A549 (cell line): ENCODE measurements at regions not wholly inside any gene's neighbourhood (a gene's known extent, or its start where the extent isn't known, plus 50 kb on each side); places are given as distances from the start of the nearest gene placed in this dataset.

Experiments
- ATAC-seq, 2 experiments: fragments of 200-7000 bp in 1 of 2; fragments of >200 bp in 1 of 2; cut with Nextera tagmentation in 1 of 2; cut with Tn5 transposase in 1 of 2; 3 replicates each; pipeline versions ENCODE4 v1.8.0 to v1.9.1; 2018 to 2020; ENCODE audit warnings: mild to moderate bottlenecking in 1 of 2, moderate library complexity in 1 of 2
- CTCF ChIA-PET: fragments of 300-600 bp; sonication (Branson Sonifier 250); formaldehyde crosslinking; extraction: SDS; loops from one replicate; lab custom pipeline; 2021; ENCODE audit warnings: antibody characterized with exemption, inconsistent platforms; lab: Yijun Ruan, JAX
- POLR2A ChIA-PET: fragments of 350-600 bp; formaldehyde crosslinking; extraction: SDS; loops from one replicate; lab custom pipeline; 2021; ENCODE audit warnings: antibody characterized with exemption, inconsistent platforms; lab: Yijun Ruan, JAX
- DNase-seq, 2 experiments: peaks; one replicate each; pipeline versions ENCODE4 v3.0.0 to v3.0.0-alpha.2; 2011 to 2016; ENCODE audit warnings: low read depth in 1 of 2, low spot score in 1 of 2
- FAIRE-seq: peaks from 2 replicates; lab custom pipeline; 2011; peaks lifted over from hg19 to GRCh38; lab: Jason Lieb, UNC
- H3K27ac ChIP-seq, 2 experiments: fragments of >200 bp; sonication (Bioruptor Twin); formaldehyde crosslinking; 3 replicates each; pipeline ENCODE4 v1.5.1; 2016 to 2017
- H3K4me1 ChIP-seq: fragments of >200 bp; sonication (Bioruptor Twin); formaldehyde crosslinking; 3 replicates; pipeline ENCODE4 v1.6.1; 2016
- H3K4me2 ChIP-seq: fragments of >200 bp; sonication (Bioruptor Twin); formaldehyde crosslinking; 3 replicates; pipeline ENCODE4 v1.6.1; 2016
- H3K4me3 ChIP-seq: fragments of >200 bp; sonication (Bioruptor Twin); formaldehyde crosslinking; 3 replicates; pipeline ENCODE4 v1.5.1; 2016
- H3K9me3 ChIP-seq: fragments of >200 bp; sonication (Bioruptor Twin); formaldehyde crosslinking; 3 replicates; pipeline ENCODE4 v1.6.1; 2016
- ATOH8 ChIP-seq: fragments of 250-450 bp; sonication (Bioruptor Pico); IDR thresholded peaks from 2 replicates; pipeline ENCODE4 v1.5.0; 2020; ENCODE audit warnings: low read depth, mild to moderate bottlenecking, moderate library complexity
- BCL3 ChIP-seq: fragments of >200 bp; sonication (Bioruptor Twin); formaldehyde crosslinking; IDR thresholded peaks from 3 replicates; pipeline ENCODE4 v1.6.1; 2016
- BHLHE40 ChIP-seq: IDR thresholded peaks from 2 replicates; pipeline ENCODE4 v1.6.1; 2012; ENCODE audit warnings: low read depth, low read length, inconsistent platforms
- EHF ChIP-seq: fragments of 250-450 bp; sonication (Bioruptor Pico); IDR thresholded peaks from 2 replicates; pipeline ENCODE4 v1.5.0; 2020; ENCODE audit warnings: mild to moderate bottlenecking
- EP300 ChIP-seq, 2 experiments: fragments of >200 bp; sonication (Bioruptor Twin); formaldehyde crosslinking; IDR thresholded peaks; 2 replicates in 1 of 2; 3 replicates in 1 of 2; pipeline ENCODE4 v1.6.1; 2016 to 2017
- FOSB ChIP-seq: fragments of 250-450 bp; sonication (Bioruptor Pico); IDR thresholded peaks from 2 replicates; pipeline ENCODE4 v1.5.0; 2020; ENCODE audit warnings: mild to moderate bottlenecking, moderate library complexity
- FOSL2 ChIP-seq, 2 experiments: fragments of 450-650 bp in 1 of 2; fragments of >200 bp in 1 of 2; sonication (Bioruptor Twin) in 1 of 2; formaldehyde crosslinking; IDR thresholded peaks; 2 replicates each; pipeline versions ENCODE4 v1.5.0 to v1.6.1; 2016 to 2020; ENCODE audit warnings: mild to moderate bottlenecking in 1 of 2, moderate library complexity in 1 of 2
- FOXS1 ChIP-seq: fragments of 250-450 bp; sonication (Bioruptor Pico); IDR thresholded peaks from 2 replicates; pipeline ENCODE4 v1.5.0; 2020; ENCODE audit warnings: mild to moderate bottlenecking, moderate library complexity
- HDAC2 ChIP-seq: fragments of 200-600 bp; sonication (generic); IDR thresholded peaks from 2 replicates; pipeline ENCODE4 v1.6.1; 2016
- HES2 ChIP-seq: fragments of >200 bp; sonication (Bioruptor Twin); formaldehyde crosslinking; IDR thresholded peaks from 2 replicates; pipeline ENCODE4 v1.6.1; 2016
- HEYL ChIP-seq: fragments of 250-450 bp; sonication (Bioruptor Pico); IDR thresholded peaks from 2 replicates; pipeline ENCODE4 v1.8.0; 2021; ENCODE audit warnings: mild to moderate bottlenecking, moderate library complexity
- JUNB ChIP-seq: fragments of >200 bp; sonication (Bioruptor Twin); formaldehyde crosslinking; IDR thresholded peaks from 2 replicates; pipeline ENCODE4 v1.6.1; 2016
- KDM1A ChIP-seq: fragments of 200-600 bp; sonication (generic); IDR thresholded peaks from 2 replicates; pipeline ENCODE4 v1.6.1; 2016; ENCODE audit warnings: low read depth, mild to moderate bottlenecking
- KDM5A ChIP-seq: fragments of 200-600 bp; sonication (generic); IDR thresholded peaks from 2 replicates; pipeline ENCODE4 v1.6.1; 2016; ENCODE audit warnings: antibody characterized with exemption, mild to moderate bottlenecking
- MAFK ChIP-seq: fragments of 450-650 bp; IDR thresholded peaks from 2 replicates; pipeline ENCODE4 v1.6.1; 2014; ENCODE audit not compliant: partially characterized antibody
- MYC ChIP-seq: IDR thresholded peaks from 2 replicates; pipeline ENCODE4 v1.6.1; 2012; ENCODE audit warnings: mild to moderate bottlenecking, inconsistent platforms, low read length, improper control_type of control experiment, borderline replicate concordance
- NFE2L2 ChIP-seq: fragments of 150-350 bp; conservative IDR thresholded peaks from 2 replicates; pipeline ENCODE4 v1.6.1; 2014; ENCODE audit warnings: low read length
- NPAS2 ChIP-seq: fragments of 250-450 bp; sonication (Bioruptor Pico); IDR thresholded peaks from 2 replicates; pipeline ENCODE4 v1.8.0; 2022; ENCODE audit warnings: mild to moderate bottlenecking, moderate library complexity, borderline replicate concordance
- PBX3 ChIP-seq: IDR thresholded peaks from 2 replicates; pipeline ENCODE4 v1.6.1; 2012
- PHF8 ChIP-seq: fragments of 200-600 bp; sonication (generic); IDR thresholded peaks from 2 replicates; pipeline ENCODE4 v1.6.1; 2016; ENCODE audit warnings: low read depth, mild to moderate bottlenecking, antibody characterized with exemption, moderate library complexity, borderline replicate concordance
- POLR2A ChIP-seq: IDR thresholded peaks from 2 replicates; pipeline ENCODE4 v1.6.1; 2012; ENCODE audit warnings: mild to moderate bottlenecking, low read length
- POLR2AphosphoS2 ChIP-seq: conservative IDR thresholded peaks from 2 replicates; pipeline ENCODE4 v1.6.1; 2012; ENCODE audit warnings: low read length, improper control_type of control experiment, inconsistent platforms
- RCOR1 ChIP-seq: fragments of 150-350 bp; IDR thresholded peaks from 2 replicates; pipeline ENCODE4 v1.6.1; 2014; ENCODE audit warnings: antibody characterized with exemption, low read length, low read depth
- ZC3H11A ChIP-seq: fragments of 450-650 bp; IDR thresholded peaks from 2 replicates; pipeline ENCODE4 v1.6.1; 2014; ENCODE audit warnings: antibody characterized with exemption, mild to moderate bottlenecking
- ZFP36 ChIP-seq: fragments of 450-650 bp; IDR thresholded peaks from 2 replicates; pipeline ENCODE4 v1.6.1; 2014; ENCODE audit warnings: borderline replicate concordance; ENCODE audit not compliant: partially characterized antibody
- ZNF302 ChIP-seq: fragments of 250-450 bp; sonication (Bioruptor Pico); IDR thresholded peaks from 2 replicates; pipeline ENCODE4 v1.9.0; 2021; ENCODE audit warnings: inconsistent platforms, mild to moderate bottlenecking, moderate library complexity
- WGBS: methylation state at CpG from one replicate; pipeline ENCODE4 v1.1.6; 2017; ENCODE audit errors: missing lambda C conversion rate; 5-methylcytosine and 5-hydroxymethylcytosine counted together
- TF ChIP-seq, protein P1 (sequence below): fragments of >200 bp; sonication (Bioruptor Twin); formaldehyde crosslinking; IDR thresholded peaks from 3 replicates; pipeline ENCODE4 v1.5.1; 2016
- TF ChIP-seq, protein P2 (sequence below): fragments of 250-450 bp; sonication (Bioruptor Pico); IDR thresholded peaks from 2 replicates; pipeline ENCODE4 v1.5.0; 2021; ENCODE audit warnings: mild to moderate bottlenecking, moderate library complexity, borderline replicate concordance
- TF ChIP-seq, protein P3 (sequence below): IDR thresholded peaks from 2 replicates; pipeline ENCODE4 v1.6.1; 2012

DNA sequence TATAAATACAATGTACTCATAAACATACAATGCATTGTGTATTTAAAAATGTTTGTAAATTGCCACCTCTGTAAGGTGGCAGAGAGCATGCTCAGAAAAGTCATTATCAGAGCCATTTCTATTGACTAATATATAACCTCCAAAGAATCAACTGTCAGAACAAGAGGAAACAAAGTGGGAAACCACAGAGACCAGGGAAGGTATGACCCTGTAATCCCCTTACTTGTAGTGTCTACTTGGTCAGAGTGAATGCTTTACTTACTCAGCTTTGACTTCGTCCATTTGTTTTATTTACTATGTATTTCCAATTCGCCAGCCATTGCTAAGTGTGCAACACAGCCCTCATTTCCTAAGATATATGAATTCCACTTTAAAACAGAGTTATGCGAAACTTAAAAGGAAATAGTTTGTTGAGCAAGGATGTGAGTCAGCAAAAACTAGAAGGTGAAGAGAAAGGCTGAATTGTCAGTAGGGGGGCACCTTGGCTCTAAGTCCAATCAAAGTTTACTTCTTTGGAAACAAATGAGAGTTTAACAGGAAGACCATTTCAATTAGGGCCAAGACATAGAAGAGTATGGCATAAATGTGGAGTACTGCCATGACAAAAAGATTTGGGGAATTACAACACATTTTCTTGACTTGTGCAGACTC is 671.7 kb upstream of the PTBP2 start:
- Histone ChIP-seq H3K4me3 (no peak overlapping the region), H3K4me2 (no peak overlapping the region), H3K4me1 (no peaks in the 10 kb centered on the region), H3K27ac (no peak overlapping the region), H3K9me3 (no peaks in the 10 kb centered on the region)
- TF ChIP-seq HDAC2: no peak
- TF ChIP-seq BHLHE40: no peak
- TF ChIP-seq, protein P1, sequence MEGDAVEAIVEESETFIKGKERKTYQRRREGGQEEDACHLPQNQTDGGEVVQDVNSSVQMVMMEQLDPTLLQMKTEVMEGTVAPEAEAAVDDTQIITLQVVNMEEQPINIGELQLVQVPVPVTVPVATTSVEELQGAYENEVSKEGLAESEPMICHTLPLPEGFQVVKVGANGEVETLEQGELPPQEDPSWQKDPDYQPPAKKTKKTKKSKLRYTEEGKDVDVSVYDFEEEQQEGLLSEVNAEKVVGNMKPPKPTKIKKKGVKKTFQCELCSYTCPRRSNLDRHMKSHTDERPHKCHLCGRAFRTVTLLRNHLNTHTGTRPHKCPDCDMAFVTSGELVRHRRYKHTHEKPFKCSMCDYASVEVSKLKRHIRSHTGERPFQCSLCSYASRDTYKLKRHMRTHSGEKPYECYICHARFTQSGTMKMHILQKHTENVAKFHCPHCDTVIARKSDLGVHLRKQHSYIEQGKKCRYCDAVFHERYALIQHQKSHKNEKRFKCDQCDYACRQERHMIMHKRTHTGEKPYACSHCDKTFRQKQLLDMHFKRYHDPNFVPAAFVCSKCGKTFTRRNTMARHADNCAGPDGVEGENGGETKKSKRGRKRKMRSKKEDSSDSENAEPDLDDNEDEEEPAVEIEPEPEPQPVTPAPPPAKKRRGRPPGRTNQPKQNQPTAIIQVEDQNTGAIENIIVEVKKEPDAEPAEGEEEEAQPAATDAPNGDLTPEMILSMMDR: no peak
- peak; percentile 23 for TF ChIP-seq MAFK
- no peak for TF ChIP-seq RCOR1
- TF ChIP-seq HES2: no peak
- 24% methylated on average over 3 of the region's 3 CpGs for WGBS
- peak in 1 of 2 experiments; percentile 0 for DNase-seq
- CTCF ChIA-PET: no interaction called here
- POLR2A ChIA-PET: no interaction called here
- FAIRE-seq: no peak
- ATAC-seq: no peak

DNA sequence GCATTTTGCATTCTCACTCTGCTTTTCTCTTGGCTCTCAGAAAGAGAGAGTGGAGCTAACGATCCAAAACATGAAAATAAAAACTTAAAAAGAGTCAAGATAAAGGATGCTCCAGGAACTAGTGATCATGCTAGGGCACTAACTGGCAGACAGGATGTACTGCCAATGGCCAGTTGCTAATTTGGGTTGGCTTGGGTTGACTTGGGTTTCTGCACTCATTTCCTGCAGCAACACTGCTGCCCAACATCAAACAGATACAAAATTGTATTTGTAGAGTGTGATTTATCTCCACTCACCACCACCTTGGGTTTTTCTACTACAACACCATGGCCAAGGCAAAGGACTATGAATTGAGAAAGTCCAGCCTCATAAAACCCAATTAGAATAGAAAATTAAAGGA is 662.3 kb upstream of the PTBP2 start:
- ChIA-PET CTCF (no interaction called here), POLR2A (no interaction called here)
- WGBS: 4% methylated on average over 1 of the region's 1 CpG

GRCh38 chr1:96059736-96060135 is 661.8 kb upstream of the PTBP2 start:
- POLR2A ChIA-PET: no interaction called here
- Histone ChIP-seq H3K4me1 (no peaks in the 10 kb centered on the region), H3K4me2 (no peak overlapping the region), H3K9me3 (no peaks in the 10 kb centered on the region), H3K4me3 (no peak overlapping the region), H3K27ac (no peak overlapping the region)
- FAIRE-seq (no peak), DNase-seq (no peak), ATAC-seq (no peak)
- WGBS: 0% methylated on average over 3 of the region's 3 CpGs
- CTCF ChIA-PET: no interaction called here
- TF ChIP-seq KDM5A (no peak), JUNB (no peak), FOXS1 (no peak), BCL3 (no peak), ZC3H11A (no peak), MYC (no peak)
- TF ChIP-seq, protein P2, sequence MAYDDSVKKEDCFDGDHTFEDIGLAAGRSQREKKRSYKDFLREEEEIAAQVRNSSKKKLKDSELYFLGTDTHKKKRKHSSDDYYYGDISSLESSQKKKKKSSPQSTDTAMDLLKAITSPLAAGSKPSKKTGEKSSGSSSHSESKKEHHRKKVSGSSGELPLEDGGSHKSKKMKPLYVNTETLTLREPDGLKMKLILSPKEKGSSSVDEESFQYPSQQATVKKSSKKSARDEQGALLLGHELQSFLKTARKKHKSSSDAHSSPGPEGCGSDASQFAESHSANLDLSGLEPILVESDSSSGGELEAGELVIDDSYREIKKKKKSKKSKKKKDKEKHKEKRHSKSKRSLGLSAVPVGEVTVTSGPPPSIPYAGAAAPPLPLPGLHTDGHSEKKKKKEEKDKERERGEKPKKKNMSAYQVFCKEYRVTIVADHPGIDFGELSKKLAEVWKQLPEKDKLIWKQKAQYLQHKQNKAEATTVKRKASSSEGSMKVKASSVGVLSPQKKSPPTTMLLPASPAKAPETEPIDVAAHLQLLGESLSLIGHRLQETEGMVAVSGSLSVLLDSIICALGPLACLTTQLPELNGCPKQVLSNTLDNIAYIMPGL (CRISPR knock-in tag): no peak

More for the DNA sequence above, 662.3 kb upstream of the PTBP2 start:
- Histone ChIP-seq H3K27ac (no peak overlapping the region), H3K4me3 (no peak overlapping the region), H3K4me2 (no peak overlapping the region), H3K9me3 (no peaks in the 10 kb centered on the region), H3K4me1 (no peaks in the 10 kb centered on the region)
- ATAC-seq: no peak
- no peak for DNase-seq
- TF ChIP-seq FOSL2 (IDR thresholded peaks at IDR 0.05) (no peak), FOSL2 (CRISPR knock-in tag; IDR thresholded peaks at IDR 0.05) (no peak), ZFP36 (no peak), EHF (CRISPR knock-in tag) (no peak), FOSB (CRISPR knock-in tag) (no peak), NFE2L2 (no peak), ATOH8 (CRISPR knock-in tag) (no peak), MAFK (no peak), ZNF302 (no peak), BHLHE40 (no peak), NPAS2 (CRISPR knock-in tag) (no peak), KDM1A (no peak), EP300 (IDR thresholded peaks at IDR 0.05) (no peak), PBX3 (no peak), PHF8 (no peak), MYC (no peak), POLR2AphosphoS2 (no peak), HDAC2 (no peak), POLR2A (no peak), HEYL (no peak)
- TF ChIP-seq, protein P3, sequence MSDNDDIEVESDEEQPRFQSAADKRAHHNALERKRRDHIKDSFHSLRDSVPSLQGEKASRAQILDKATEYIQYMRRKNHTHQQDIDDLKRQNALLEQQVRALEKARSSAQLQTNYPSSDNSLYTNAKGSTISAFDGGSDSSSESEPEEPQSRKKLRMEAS: no peak
- no peak for FAIRE-seq
